Activated naive CD4-positive, alpha-beta T cell treated with anti-CD3 and anti-CD28 coated beads, Interleukin-2, amount 50 U/mL, for 24 hours (primary cell): ENCODE measurements at regions not wholly inside any gene's neighbourhood (a gene's known extent, or its start where the extent isn't known, plus 50 kb on each side); places are given as distances from the start of the nearest gene placed in this dataset.
"Not testable (repeated sequence)": the region's sequence is repeated elsewhere in the genome, so short reads cannot be mapped to it uniquely, and the experiment has no call there.

Experiments used
- H3K27ac Mint-ChIP-seq: one replicate; pipeline ENCODE4 v1.8.0; 2021; ENCODE audit warnings: mild to moderate bottlenecking, mixed read lengths
- H3K27me3 Mint-ChIP-seq: one replicate; pipeline ENCODE4 v1.8.0; 2021; ENCODE audit warnings: mixed read lengths
- H3K36me3 Mint-ChIP-seq: one replicate; pipeline ENCODE4 v1.8.0; 2021; ENCODE audit warnings: mixed read lengths
- H3K4me1 Mint-ChIP-seq: one replicate; pipeline ENCODE4 v1.8.0; 2021; ENCODE audit warnings: mixed read lengths
- H3K4me3 Mint-ChIP-seq: one replicate; pipeline ENCODE4 v1.8.0; 2021; ENCODE audit warnings: mild to moderate bottlenecking, mixed read lengths
- H3K9me3 Mint-ChIP-seq: one replicate; pipeline ENCODE4 v1.8.0; 2021; ENCODE audit warnings: mixed read lengths

- no peaks in the 10 kb centered on the region for H3K36me3 Mint-ChIP-seq
- no peak overlapping the region for H3K4me3 Mint-ChIP-seq
- no peak overlapping the region for H3K27ac Mint-ChIP-seq
- peaks cover 11% of the 10 kb centered on the region for H3K9me3 Mint-ChIP-seq
- H3K27me3 Mint-ChIP-seq, result no peaks in the 10 kb centered on the region
- H3K4me1 Mint-ChIP-seq, result no peaks in the 10 kb centered on the region
These were observed 657.9 kb downstream of the NXPH1 start for GRCh38 chr7:9091282-9091681.

- Mint-ChIP-seq H3K4me1 (no peaks in the 10 kb centered on the region), H3K36me3 (no peaks in the 10 kb centered on the region), H3K27me3 (no peaks in the 10 kb centered on the region), H3K27ac (no peak overlapping the region), H3K4me3 (no peak overlapping the region), H3K9me3 (peaks cover 8% of the 10 kb centered on the region)
These were observed 664.2 kb downstream of the NXPH1 start for GRCh38 chr7:9097565-9098060.

GRCh38 chr7:9100289-9100688, 666.9 kb downstream of the NXPH1 start:
- H3K9me3 Mint-ChIP-seq, result peaks cover 8% of the 10 kb centered on the region
- H3K4me3 Mint-ChIP-seq, result no peak overlapping the region
- no peak overlapping the region for H3K27ac Mint-ChIP-seq
- H3K4me1 Mint-ChIP-seq, result no peaks in the 10 kb centered on the region
- H3K36me3 Mint-ChIP-seq, result no peaks in the 10 kb centered on the region
- no peaks in the 10 kb centered on the region for H3K27me3 Mint-ChIP-seq

GRCh38 chr7:9102846-9103245, 669.4 kb downstream of the NXPH1 start:
- Mint-ChIP-seq H3K4me1 (no peaks in the 10 kb centered on the region), H3K4me3 (no peak overlapping the region), H3K27ac (no peak overlapping the region), H3K36me3 (no peaks in the 10 kb centered on the region), H3K9me3 (no peaks in the 10 kb centered on the region), H3K27me3 (no peaks in the 10 kb centered on the region)

GRCh38 chr7:9106747-9107146, 673.3 kb downstream of the NXPH1 start:
- Mint-ChIP-seq H3K4me1 (no peaks in the 10 kb centered on the region), H3K9me3 (peaks cover 14% of the 10 kb centered on the region), H3K27ac (no peak overlapping the region), H3K36me3 (no peaks in the 10 kb centered on the region), H3K4me3 (no peak overlapping the region), H3K27me3 (no peaks in the 10 kb centered on the region)

GRCh38 chr7:9120331-9120730, 686.9 kb downstream of the NXPH1 start:
- Mint-ChIP-seq H3K36me3 (no peaks in the 10 kb centered on the region), H3K27me3 (no peaks in the 10 kb centered on the region), H3K4me3 (no peak overlapping the region), H3K27ac (no peak overlapping the region), H3K9me3 (peaks cover 7% of the 10 kb centered on the region), H3K4me1 (no peaks in the 10 kb centered on the region)

GRCh38 chr7:9124320-9124719, 690.9 kb downstream of the NXPH1 start:
- no peaks in the 10 kb centered on the region for H3K9me3 Mint-ChIP-seq
- no peaks in the 10 kb centered on the region for H3K36me3 Mint-ChIP-seq
- no peak overlapping the region for H3K27ac Mint-ChIP-seq
- H3K4me1 Mint-ChIP-seq, result no peaks in the 10 kb centered on the region
- no peaks in the 10 kb centered on the region for H3K27me3 Mint-ChIP-seq
- H3K4me3 Mint-ChIP-seq, result no peak overlapping the region

- H3K4me1 Mint-ChIP-seq, result no peaks in the 10 kb centered on the region
- no peaks in the 10 kb centered on the region for H3K36me3 Mint-ChIP-seq
- H3K27me3 Mint-ChIP-seq, result no peaks in the 10 kb centered on the region
- H3K4me3 Mint-ChIP-seq, result no peak overlapping the region
- H3K27ac Mint-ChIP-seq, result no peak overlapping the region
- H3K9me3 Mint-ChIP-seq, result no peaks in the 10 kb centered on the region
These were observed 691.8 kb downstream of the NXPH1 start for GRCh38 chr7:9125246-9125645.

GRCh38 chr7:9127901-9128300, 694.5 kb downstream of the NXPH1 start:
- Mint-ChIP-seq H3K4me1 (no peaks in the 10 kb centered on the region), H3K27me3 (no peaks in the 10 kb centered on the region), H3K27ac (no peak overlapping the region), H3K36me3 (no peaks in the 10 kb centered on the region), H3K9me3 (no peaks in the 10 kb centered on the region), H3K4me3 (no peak overlapping the region)

- Mint-ChIP-seq H3K27me3 (no peaks in the 10 kb centered on the region), H3K36me3 (no peaks in the 10 kb centered on the region), H3K27ac (no peak overlapping the region)
These were observed 715.3 kb downstream of the NXPH1 start for GRCh38 chr7:9148687-9149086.

GRCh38 chr7:9149499-9150082, 716.2 kb downstream of the NXPH1 start:
- Mint-ChIP-seq H3K9me3 (no peaks in the 10 kb centered on the region), H3K4me3 (no peak overlapping the region)

More at GRCh38 chr7:9148687-9149086, 715.3 kb downstream of the NXPH1 start:
- Mint-ChIP-seq H3K9me3 (no peaks in the 10 kb centered on the region), H3K4me3 (no peak overlapping the region), H3K4me1 (no peaks in the 10 kb centered on the region)

GRCh38 chr7:9163691-9164090, 730.3 kb downstream of the NXPH1 start:
- not testable (repeated sequence) for H3K27ac Mint-ChIP-seq, H3K36me3 Mint-ChIP-seq, H3K4me3 Mint-ChIP-seq, H3K27me3 Mint-ChIP-seq, H3K9me3 Mint-ChIP-seq, H3K4me1 Mint-ChIP-seq

More at GRCh38 chr7:9149499-9150082, 716.2 kb downstream of the NXPH1 start:
- Mint-ChIP-seq H3K4me1 (no peaks in the 10 kb centered on the region), H3K36me3 (no peaks in the 10 kb centered on the region), H3K27me3 (no peaks in the 10 kb centered on the region), H3K27ac (no peak overlapping the region)

GRCh38 chr7:9175871-9176270, 742.5 kb downstream of the NXPH1 start:
- Mint-ChIP-seq H3K36me3 (no peaks in the 10 kb centered on the region), H3K4me3 (no peak overlapping the region), H3K27ac (no peak overlapping the region), H3K4me1 (no peaks in the 10 kb centered on the region), H3K9me3 (no peaks in the 10 kb centered on the region), H3K27me3 (no peaks in the 10 kb centered on the region)

- H3K36me3 Mint-ChIP-seq, result no peaks in the 10 kb centered on the region
- H3K4me1 Mint-ChIP-seq, result no peaks in the 10 kb centered on the region
- no peak overlapping the region for H3K4me3 Mint-ChIP-seq
- no peak overlapping the region for H3K27ac Mint-ChIP-seq
- no peaks in the 10 kb centered on the region for H3K27me3 Mint-ChIP-seq
- no peaks in the 10 kb centered on the region for H3K9me3 Mint-ChIP-seq
These were observed 747.9 kb downstream of the NXPH1 start for GRCh38 chr7:9181356-9181755.

GRCh38 chr7:9186730-9187129, 753.3 kb downstream of the NXPH1 start:
- Mint-ChIP-seq H3K4me1 (no peaks in the 10 kb centered on the region), H3K27me3 (no peaks in the 10 kb centered on the region), H3K9me3 (no peaks in the 10 kb centered on the region), H3K27ac (no peak overlapping the region), H3K36me3 (no peaks in the 10 kb centered on the region), H3K4me3 (no peak overlapping the region)

GRCh38 chr7:9189703-9190102, 756.3 kb downstream of the NXPH1 start:
- Mint-ChIP-seq H3K9me3 (no peaks in the 10 kb centered on the region), H3K36me3 (no peaks in the 10 kb centered on the region), H3K27ac (peak overlapping the region; percentile 37), H3K4me3 (no peak overlapping the region), H3K27me3 (no peaks in the 10 kb centered on the region), H3K4me1 (no peaks in the 10 kb centered on the region)

GRCh38 chr7:9192969-9193368, 759.6 kb downstream of the NXPH1 start:
- Mint-ChIP-seq H3K9me3 (no peaks in the 10 kb centered on the region), H3K4me3 (no peak overlapping the region), H3K27ac (no peak overlapping the region), H3K4me1 (no peaks in the 10 kb centered on the region), H3K27me3 (no peaks in the 10 kb centered on the region), H3K36me3 (no peaks in the 10 kb centered on the region)
